Neuron (in vitro differentiated cells): ENCODE measurements at regions not wholly inside any gene's neighbourhood (a gene's known extent, or its start where the extent isn't known, plus 50 kb on each side); places are given as distances from the start of the nearest gene placed in this dataset.

Experiments
- H2AFZ ChIP-seq: one replicate; pipeline ENCODE4 v1.6.1; 2013; ENCODE audit warnings: low read depth, mild to moderate bottlenecking, inconsistent platforms, low read length, moderate library complexity
- H3K27me3 ChIP-seq: one replicate; pipeline ENCODE4 v1.6.1; 2013; ENCODE audit warnings: low read length; ENCODE audit not compliant: insufficient read depth
- H3K36me3 ChIP-seq: one replicate; pipeline ENCODE4 v1.6.1; 2013; ENCODE audit warnings: low read length; ENCODE audit not compliant: insufficient read depth
- H3K4me1 ChIP-seq: one replicate; pipeline ENCODE4 v1.6.1; 2013; ENCODE audit warnings: low read length; ENCODE audit not compliant: insufficient read depth
- H3K4me3 ChIP-seq: 2 replicates; pipeline ENCODE4 v1.5.1; 2013; ENCODE audit warnings: mild to moderate bottlenecking, low read length, moderate library complexity
- H3K9me3 ChIP-seq: one replicate; pipeline ENCODE4 v1.6.1; 2013; ENCODE audit warnings: low read length

- Histone ChIP-seq H3K36me3 (no peaks in the 10 kb centered on the region), H3K9me3 (no peaks in the 10 kb centered on the region), H3K4me3 (no peak overlapping the region), H3K4me1 (no peaks in the 10 kb centered on the region), H2AFZ (no peak overlapping the region), H3K27me3 (no peaks in the 10 kb centered on the region)
Observed at GRCh38 chr12:82203086-82203485, 155.1 kb downstream of the CCDC59 start.

- Histone ChIP-seq H2AFZ (no peak overlapping the region), H3K4me3 (no peak overlapping the region), H3K9me3 (no peaks in the 10 kb centered on the region), H3K27me3 (no peaks in the 10 kb centered on the region), H3K4me1 (peaks cover 3% of the 10 kb centered on the region), H3K36me3 (no peaks in the 10 kb centered on the region)
Observed at GRCh38 chr12:82187595-82187994, 170.6 kb downstream of the CCDC59 start.

GRCh38 chr12:82187011-82187410, 171.2 kb downstream of the CCDC59 start:
- Histone ChIP-seq H3K4me3 (no peak overlapping the region), H3K27me3 (no peaks in the 10 kb centered on the region), H3K4me1 (peaks cover 3% of the 10 kb centered on the region), H2AFZ (no peak overlapping the region), H3K36me3 (no peaks in the 10 kb centered on the region), H3K9me3 (no peaks in the 10 kb centered on the region)

- H3K9me3 ChIP-seq: no peaks in the 10 kb centered on the region
- H3K36me3 ChIP-seq: no peaks in the 10 kb centered on the region
- H3K4me3 ChIP-seq: no peak overlapping the region
- no peaks in the 10 kb centered on the region for H3K27me3 ChIP-seq
- peaks cover 3% of the 10 kb centered on the region for H3K4me1 ChIP-seq
- H2AFZ ChIP-seq: no peak overlapping the region
Observed at GRCh38 chr12:82186282-82186681, 171.9 kb downstream of the CCDC59 start.

- Histone ChIP-seq H3K36me3 (no peaks in the 10 kb centered on the region), H3K27me3 (no peaks in the 10 kb centered on the region), H3K4me1 (peaks cover 3% of the 10 kb centered on the region), H3K4me3 (no peak overlapping the region), H3K9me3 (no peaks in the 10 kb centered on the region), H2AFZ (no peak overlapping the region)
Observed at GRCh38 chr12:82184844-82185243, 173.3 kb downstream of the CCDC59 start.

GRCh38 chr12:82182601-82183190, 175.5 kb downstream of the CCDC59 start:
- no peaks in the 10 kb centered on the region for H3K9me3 ChIP-seq
- H2AFZ ChIP-seq: no peak overlapping the region
- H3K27me3 ChIP-seq: no peaks in the 10 kb centered on the region

GRCh38 chr12:82176761-82177490, 181.3 kb downstream of the CCDC59 start:
- H3K4me3 ChIP-seq: no peak overlapping the region
- no peaks in the 10 kb centered on the region for H3K27me3 ChIP-seq
- H3K36me3 ChIP-seq: no peaks in the 10 kb centered on the region
- no peak overlapping the region for H2AFZ ChIP-seq
- H3K9me3 ChIP-seq: no peaks in the 10 kb centered on the region
- no peaks in the 10 kb centered on the region for H3K4me1 ChIP-seq

More at GRCh38 chr12:82182601-82183190, 175.5 kb downstream of the CCDC59 start:
- H3K36me3 ChIP-seq: no peaks in the 10 kb centered on the region
- H3K4me1 ChIP-seq: peaks cover 3% of the 10 kb centered on the region
- no peak overlapping the region for H3K4me3 ChIP-seq

- no peaks in the 10 kb centered on the region for H3K27me3 ChIP-seq
- no peaks in the 10 kb centered on the region for H3K4me1 ChIP-seq
- H2AFZ ChIP-seq: no peak overlapping the region
- H3K36me3 ChIP-seq: no peaks in the 10 kb centered on the region
- H3K4me3 ChIP-seq: no peak overlapping the region
- no peaks in the 10 kb centered on the region for H3K9me3 ChIP-seq
Observed at GRCh38 chr12:82176026-82176425, 182.2 kb downstream of the CCDC59 start.

- no peaks in the 10 kb centered on the region for H3K9me3 ChIP-seq
- no peaks in the 10 kb centered on the region for H3K36me3 ChIP-seq
- H3K4me1 ChIP-seq: no peaks in the 10 kb centered on the region
- H2AFZ ChIP-seq: no peak overlapping the region
- H3K27me3 ChIP-seq: no peaks in the 10 kb centered on the region
- no peak overlapping the region for H3K4me3 ChIP-seq
Observed at GRCh38 chr12:82174936-82175335, 183.3 kb downstream of the CCDC59 start.

- H3K4me3 ChIP-seq: no peak overlapping the region
- no peaks in the 10 kb centered on the region for H3K4me1 ChIP-seq
- no peaks in the 10 kb centered on the region for H3K27me3 ChIP-seq
- no peak overlapping the region for H2AFZ ChIP-seq
- no peaks in the 10 kb centered on the region for H3K36me3 ChIP-seq
- H3K9me3 ChIP-seq: no peaks in the 10 kb centered on the region
Observed at GRCh38 chr12:82174383-82174782, 183.8 kb downstream of the CCDC59 start.

- Histone ChIP-seq H3K4me1 (peaks cover 7% of the 10 kb centered on the region), H3K27me3 (no peaks in the 10 kb centered on the region), H2AFZ (no peak overlapping the region), H3K9me3 (no peaks in the 10 kb centered on the region), H3K36me3 (no peaks in the 10 kb centered on the region), H3K4me3 (no peak overlapping the region)
Observed at GRCh38 chr12:82149045-82149444, 209.1 kb downstream of the CCDC59 start.

- H3K4me1 ChIP-seq: peaks cover 7% of the 10 kb centered on the region
- H3K36me3 ChIP-seq: no peaks in the 10 kb centered on the region
- H3K27me3 ChIP-seq: no peaks in the 10 kb centered on the region
- no peaks in the 10 kb centered on the region for H3K9me3 ChIP-seq
- no peak overlapping the region for H2AFZ ChIP-seq
- H3K4me3 ChIP-seq: no peak overlapping the region
Observed at GRCh38 chr12:82146740-82147139, 211.4 kb downstream of the CCDC59 start.

- Histone ChIP-seq H3K36me3 (no peaks in the 10 kb centered on the region), H2AFZ (no peak overlapping the region), H3K27me3 (no peaks in the 10 kb centered on the region), H3K4me1 (peaks cover 7% of the 10 kb centered on the region), H3K9me3 (no peaks in the 10 kb centered on the region), H3K4me3 (no peak overlapping the region)
Observed at GRCh38 chr12:82144505-82144904, 213.7 kb downstream of the CCDC59 start.

GRCh38 chr12:82132390-82132789, 225.8 kb downstream of the CCDC59 start:
- no peak overlapping the region for H3K4me3 ChIP-seq
- no peaks in the 10 kb centered on the region for H3K36me3 ChIP-seq
- H3K9me3 ChIP-seq: no peaks in the 10 kb centered on the region
- no peaks in the 10 kb centered on the region for H3K4me1 ChIP-seq
- no peak overlapping the region for H2AFZ ChIP-seq
- no peaks in the 10 kb centered on the region for H3K27me3 ChIP-seq
